IPS-18a (cell line): ENCODE measurements at regions not wholly inside any gene's neighbourhood (a gene's known extent, or its start where the extent isn't known, plus 50 kb on each side); places are given as distances from the start of the nearest gene placed in this dataset.

Experiments used
- H3K27ac ChIP-seq: one replicate; pipeline ENCODE4 v1.5.1; 2013; ENCODE audit warnings: low read length
- H3K27me3 ChIP-seq: one replicate; pipeline ENCODE4 v1.6.1; 2013; ENCODE audit warnings: mild to moderate bottlenecking, low read length; ENCODE audit not compliant: control insufficient read depth, insufficient read depth
- H3K36me3 ChIP-seq: one replicate; pipeline ENCODE4 v1.6.1; 2013; ENCODE audit warnings: low read depth, low read length; ENCODE audit not compliant: control insufficient read depth
- H3K4me1 ChIP-seq: one replicate; pipeline ENCODE4 v1.6.1; 2013; ENCODE audit warnings: low read depth, low read length; ENCODE audit not compliant: control insufficient read depth
- H3K4me3 ChIP-seq: one replicate; pipeline ENCODE4 v1.5.1; 2013; ENCODE audit warnings: low read length
- H3K9ac ChIP-seq: one replicate; pipeline ENCODE4 v1.6.1; 2013; ENCODE audit warnings: mild to moderate bottlenecking, low read length, moderate library complexity
- H3K9me3 ChIP-seq: one replicate; pipeline ENCODE4 v1.6.1; 2013; ENCODE audit warnings: low read depth, low read length; ENCODE audit not compliant: control insufficient read depth

- H3K27me3 ChIP-seq = no peaks in the 10 kb centered on the region
- no peaks in the 10 kb centered on the region for H3K4me1 ChIP-seq
- H3K36me3 ChIP-seq = no peaks in the 10 kb centered on the region
- H3K9ac ChIP-seq = no peak overlapping the region
- peak overlapping the region; percentile 44 for H3K4me3 ChIP-seq
- H3K9me3 ChIP-seq = no peaks in the 10 kb centered on the region
- no peak overlapping the region for H3K27ac ChIP-seq
Observed at GRCh38 chr4:174120446-174121295, 162.8 kb downstream of the FBXO8 start.

GRCh38 chr4:174119830-174120229, 163.6 kb downstream of the FBXO8 start:
- H3K9ac ChIP-seq = no peak overlapping the region
- no peaks in the 10 kb centered on the region for H3K9me3 ChIP-seq
- H3K4me1 ChIP-seq = no peaks in the 10 kb centered on the region
- H3K27me3 ChIP-seq = no peaks in the 10 kb centered on the region
- no peaks in the 10 kb centered on the region for H3K36me3 ChIP-seq
- no peak overlapping the region for H3K27ac ChIP-seq
- H3K4me3 ChIP-seq = peak overlapping the region; percentile 44

- Histone ChIP-seq H3K4me3 (no peak overlapping the region), H3K4me1 (no peaks in the 10 kb centered on the region), H3K27ac (no peak overlapping the region), H3K27me3 (no peaks in the 10 kb centered on the region), H3K9me3 (no peaks in the 10 kb centered on the region), H3K36me3 (no peaks in the 10 kb centered on the region), H3K9ac (no peak overlapping the region)
Observed at GRCh38 chr4:174119051-174119450, 164.4 kb downstream of the FBXO8 start.

GRCh38 chr4:174118171-174118570, 165.3 kb downstream of the FBXO8 start:
- Histone ChIP-seq H3K9me3 (no peaks in the 10 kb centered on the region), H3K4me3 (no peak overlapping the region), H3K36me3 (no peaks in the 10 kb centered on the region), H3K4me1 (no peaks in the 10 kb centered on the region), H3K27ac (no peak overlapping the region), H3K27me3 (no peaks in the 10 kb centered on the region), H3K9ac (no peak overlapping the region)

- H3K27ac ChIP-seq = no peak overlapping the region
- H3K27me3 ChIP-seq = no peaks in the 10 kb centered on the region
- H3K4me1 ChIP-seq = no peaks in the 10 kb centered on the region
- H3K4me3 ChIP-seq = no peak overlapping the region
- H3K9ac ChIP-seq = no peak overlapping the region
- H3K36me3 ChIP-seq = no peaks in the 10 kb centered on the region
- H3K9me3 ChIP-seq = no peaks in the 10 kb centered on the region
Observed at GRCh38 chr4:174117445-174117844, 166.0 kb downstream of the FBXO8 start.

- Histone ChIP-seq H3K4me3 (no peak overlapping the region), H3K27me3 (no peaks in the 10 kb centered on the region), H3K9me3 (no peaks in the 10 kb centered on the region), H3K27ac (no peak overlapping the region), H3K4me1 (no peaks in the 10 kb centered on the region), H3K9ac (no peak overlapping the region), H3K36me3 (no peaks in the 10 kb centered on the region)
Observed at GRCh38 chr4:174116021-174116420, 167.4 kb downstream of the FBXO8 start.

- H3K36me3 ChIP-seq = no peaks in the 10 kb centered on the region
- H3K4me1 ChIP-seq = no peaks in the 10 kb centered on the region
- no peaks in the 10 kb centered on the region for H3K9me3 ChIP-seq
- no peak overlapping the region for H3K9ac ChIP-seq
- H3K27ac ChIP-seq = no peak overlapping the region
- H3K27me3 ChIP-seq = no peaks in the 10 kb centered on the region
- no peak overlapping the region for H3K4me3 ChIP-seq
Observed at GRCh38 chr4:174111422-174111821, 172.0 kb downstream of the FBXO8 start.

- H3K4me3 ChIP-seq = no peak overlapping the region
- H3K36me3 ChIP-seq = no peaks in the 10 kb centered on the region
- no peaks in the 10 kb centered on the region for H3K4me1 ChIP-seq
- H3K9ac ChIP-seq = no peak overlapping the region
- no peaks in the 10 kb centered on the region for H3K9me3 ChIP-seq
- no peak overlapping the region for H3K27ac ChIP-seq
- H3K27me3 ChIP-seq = no peaks in the 10 kb centered on the region
Observed at GRCh38 chr4:174110180-174110579, 173.3 kb downstream of the FBXO8 start.

GRCh38 chr4:174107746-174108354, 175.6 kb downstream of the FBXO8 start:
- H3K27ac ChIP-seq = no peak overlapping the region
- no peak overlapping the region for H3K4me3 ChIP-seq
- H3K36me3 ChIP-seq = no peaks in the 10 kb centered on the region
- no peaks in the 10 kb centered on the region for H3K4me1 ChIP-seq
- no peaks in the 10 kb centered on the region for H3K27me3 ChIP-seq
- H3K9ac ChIP-seq = no peak overlapping the region
- no peaks in the 10 kb centered on the region for H3K9me3 ChIP-seq

- no peaks in the 10 kb centered on the region for H3K4me1 ChIP-seq
- no peaks in the 10 kb centered on the region for H3K36me3 ChIP-seq
- no peak overlapping the region for H3K9ac ChIP-seq
- H3K27ac ChIP-seq = no peak overlapping the region
- H3K4me3 ChIP-seq = no peak overlapping the region
- H3K9me3 ChIP-seq = no peaks in the 10 kb centered on the region
- no peaks in the 10 kb centered on the region for H3K27me3 ChIP-seq
Observed at GRCh38 chr4:174105202-174105601, 178.3 kb downstream of the FBXO8 start.

GRCh38 chr4:174100910-174101309, 182.6 kb downstream of the FBXO8 start:
- Histone ChIP-seq H3K27ac (no peak overlapping the region), H3K36me3 (no peaks in the 10 kb centered on the region), H3K4me3 (no peak overlapping the region), H3K9me3 (no peaks in the 10 kb centered on the region), H3K4me1 (no peaks in the 10 kb centered on the region), H3K27me3 (no peaks in the 10 kb centered on the region), H3K9ac (no peak overlapping the region)

- Histone ChIP-seq H3K9me3 (no peaks in the 10 kb centered on the region), H3K36me3 (no peaks in the 10 kb centered on the region), H3K9ac (no peak overlapping the region)
Observed at GRCh38 chr4:174099712-174100111, 183.8 kb downstream of the FBXO8 start.

More at GRCh38 chr4:174099712-174100111, 183.8 kb downstream of the FBXO8 start:
- Histone ChIP-seq H3K27me3 (no peaks in the 10 kb centered on the region), H3K27ac (no peak overlapping the region), H3K4me3 (no peak overlapping the region), H3K4me1 (no peaks in the 10 kb centered on the region)
